ENCODE measurements at regions not wholly inside any gene's neighbourhood (a gene's known extent, or its start where the extent isn't known, plus 50 kb on each side); places are given as distances from the start of the nearest gene placed in this dataset.

DNA sequence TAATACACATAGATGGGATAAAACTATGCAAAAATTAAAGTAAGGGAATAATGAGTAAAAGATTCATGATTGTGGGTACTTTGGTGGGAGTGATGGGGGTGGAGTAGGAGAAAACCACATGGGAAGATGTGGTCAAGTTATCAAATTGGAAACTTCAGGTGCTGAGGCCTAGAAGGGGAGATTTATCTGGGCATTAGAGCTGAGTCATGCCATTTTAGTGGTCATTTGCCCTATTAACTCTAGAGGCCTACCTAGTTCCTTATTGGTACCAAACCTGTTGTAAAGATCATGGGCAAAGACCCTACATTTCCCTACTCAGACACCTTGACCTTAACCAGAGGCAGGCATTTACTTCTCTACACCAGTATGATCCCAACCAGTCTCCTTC, 125.9 kb upstream of the BCL6 start:
- no peak overlapping the region for H3K4me3 ChIP-seq (ENCODE audit: low read depth, low read length, poor library complexity, severe bottlenecking)
- no peaks in the 10 kb centered on the region for H3K79me2 ChIP-seq (ENCODE audit: insufficient read depth, low read depth, low read length)
- ChIA-PET POLR2A (interaction anchor here (0.9 kb wide), 1 partner anchor 64 kb away, joined by 4 read pairs; no protein-coding TSS in a partner anchor), CTCF (ENCODE audit: unreplicated experiment) (no interaction called here)
- H2AFZ ChIP-seq (ENCODE audit: low read length): no peak overlapping the region
- H4K20me1 ChIP-seq (ENCODE audit: insufficient read depth, low read length): no peaks in the 10 kb centered on the region
- no peaks in the 10 kb centered on the region for H3K9me2 ChIP-seq (ENCODE audit: insufficient read depth, low read length)
- no peak overlapping the region for H3K4me2 ChIP-seq (ENCODE audit: low read length)
- H3K9me3 ChIP-seq (ENCODE audit: low read length): peaks cover 17% of the 10 kb centered on the region; the same call in 1 of the 2 replicates
- BruUV-seq (replicated peaks): no TSS peak
- H3K36me3 ChIP-seq (ENCODE audit: insufficient read depth, low read length): peaks cover 4% of the 10 kb centered on the region; the same call in 1 of the 2 replicates
- no peaks in the 10 kb centered on the region for H3K4me1 ChIP-seq (ENCODE audit: insufficient read depth, low read length, poor library complexity, severe bottlenecking)
- H3K27ac ChIP-seq (ENCODE audit: low read depth, low read length, poor library complexity, severe bottlenecking): no peak overlapping the region
- intact Hi-C loops (cut with micrococcal nuclease; ENCODE audit: unreplicated experiment): no loop called here
- no peak for DNase-seq (ENCODE audit: low spot score)
- TF ChIP-seq EZH2phosphoT487 (IDR thresholded peaks at IDR 0.05; ENCODE audit: borderline replicate concordance, low read depth, low read length): no peak
- no peak for TF ChIP-seq CTCF (conservative IDR thresholded peaks at IDR 0.05; ENCODE audit: low read length)

DNA sequence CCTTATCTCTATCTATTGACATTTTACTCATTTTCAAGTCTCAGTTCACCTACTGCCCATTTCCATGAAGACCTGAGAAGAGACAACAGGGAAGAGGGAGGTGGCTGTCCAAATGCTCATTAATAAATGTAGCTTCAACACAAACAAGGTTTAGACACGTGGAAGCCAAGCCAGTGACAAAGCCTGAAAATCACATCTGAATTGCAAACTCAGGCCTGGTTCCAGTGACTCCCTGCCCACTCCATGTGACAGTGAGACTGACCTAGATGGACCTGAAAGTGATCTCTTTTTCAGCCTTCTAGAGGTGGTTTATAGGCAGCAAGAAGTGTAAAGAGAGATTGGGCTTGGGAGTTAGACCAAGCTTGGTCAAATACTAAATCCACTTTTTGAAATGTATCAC, 126.6 kb upstream of the BCL6 start:
- POLR2A ChIA-PET: no interaction called here

More for the DNA sequence above, 126.6 kb upstream of the BCL6 start:
- Histone ChIP-seq H3K4me2 (ENCODE audit: low read length) (no peak overlapping the region), H2AFZ (ENCODE audit: low read length) (no peak overlapping the region), H3K27ac (ENCODE audit: low read depth, low read length, poor library complexity, severe bottlenecking) (no peak overlapping the region), H3K9me3 (ENCODE audit: low read length) (peaks cover 17% of the 10 kb centered on the region; the same call in 1 of the 2 replicates), H3K9me2 (ENCODE audit: insufficient read depth, low read length) (no peaks in the 10 kb centered on the region), H3K79me2 (ENCODE audit: insufficient read depth, low read depth, low read length) (no peaks in the 10 kb centered on the region), H4K20me1 (ENCODE audit: insufficient read depth, low read length) (no peaks in the 10 kb centered on the region), H3K36me3 (ENCODE audit: insufficient read depth, low read length) (peaks cover 4% of the 10 kb centered on the region; the same call in 1 of the 2 replicates), H3K4me1 (ENCODE audit: insufficient read depth, low read length, poor library complexity, severe bottlenecking) (no peaks in the 10 kb centered on the region), H3K4me3 (ENCODE audit: low read depth, low read length, poor library complexity, severe bottlenecking) (no peak overlapping the region)
- TF ChIP-seq CTCF (conservative IDR thresholded peaks at IDR 0.05; ENCODE audit: low read length) (no peak), EZH2phosphoT487 (IDR thresholded peaks at IDR 0.05; ENCODE audit: borderline replicate concordance, low read depth, low read length) (no peak)
- CTCF ChIA-PET (ENCODE audit: unreplicated experiment): no interaction called here
- BruUV-seq (replicated peaks): no TSS peak
- intact Hi-C loops (cut with micrococcal nuclease; ENCODE audit: unreplicated experiment): no loop called here
- DNase-seq (ENCODE audit: low spot score): no peak
